Neuronal stem cell (in vitro differentiated cells): ENCODE measurements at regions not wholly inside any gene's neighbourhood (a gene's known extent, or its start where the extent isn't known, plus 50 kb on each side); places are given as distances from the start of the nearest gene placed in this dataset.

Experiments
- DNase-seq: peaks from one replicate; pipeline ENCODE4 v3.0.0-alpha.2; 2013; ENCODE audit warnings: low spot score
- H2AFZ ChIP-seq: one replicate; pipeline ENCODE4 v1.6.1; 2013; ENCODE audit warnings: mild to moderate bottlenecking, low read length, inconsistent platforms
- H2AK5ac ChIP-seq: 2 replicates; pipeline ENCODE4 v1.6.1; 2013; ENCODE audit warnings: low read depth, mild to moderate bottlenecking, inconsistent platforms, low read length, moderate library complexity, mixed read lengths
- H2BK120ac ChIP-seq: 2 replicates; pipeline ENCODE4 v1.6.1; 2013; ENCODE audit warnings: low read depth, mild to moderate bottlenecking, inconsistent platforms, low read length, moderate library complexity, mixed read lengths
- H2BK12ac ChIP-seq: one replicate; pipeline ENCODE4 v1.6.1; 2013; ENCODE audit warnings: low read length, inconsistent platforms
- H2BK15ac ChIP-seq: 2 replicates; pipeline ENCODE4 v1.6.1; 2013; ENCODE audit warnings: mild to moderate bottlenecking, low read length, inconsistent platforms, mixed read lengths
- H2BK5ac ChIP-seq: one replicate; pipeline ENCODE4 v1.6.1; 2013; ENCODE audit warnings: inconsistent platforms, mild to moderate bottlenecking, low read length, moderate library complexity
- H3K14ac ChIP-seq: one replicate; pipeline ENCODE4 v1.6.1; 2013; ENCODE audit warnings: low read length, inconsistent platforms
- H3K18ac ChIP-seq: 2 replicates; pipeline ENCODE4 v1.6.1; 2013; ENCODE audit warnings: low read length, inconsistent platforms
- H3K23ac ChIP-seq: 2 replicates; pipeline ENCODE4 v1.6.1; 2013; ENCODE audit warnings: low read depth, mild to moderate bottlenecking, mixed read lengths, low read length, inconsistent platforms; ENCODE audit not compliant: poor library complexity
- H3K27ac ChIP-seq: replicated peaks from 3 replicates; pipeline ENCODE4 v1.5.1; 2013; ENCODE audit warnings: low read length, inconsistent platforms
- H3K27me3 ChIP-seq, 3 experiments: 2 replicates each; pipeline ENCODE4 v1.6.1; 2013; ENCODE audit warnings: low read length in 3 of 3, mild to moderate bottlenecking in 2 of 3, inconsistent platforms in 1 of 3, low read depth in 1 of 3, mixed read lengths in 1 of 3, moderate library complexity in 1 of 3; ENCODE audit not compliant: control insufficient read depth in 3 of 3, insufficient read depth in 3 of 3
- H3K36me3 ChIP-seq, 2 donors: replicated peaks in 1 of 2; 2 replicates each; pipeline ENCODE4 v1.6.1; 2013; ENCODE audit warnings: low read length in 2 of 2; ENCODE audit not compliant: control insufficient read depth in 2 of 2, insufficient read depth in 2 of 2
- H3K4ac ChIP-seq: 2 replicates; pipeline ENCODE4 v1.6.1; 2013; ENCODE audit warnings: inconsistent platforms, mild to moderate bottlenecking, low read length, moderate library complexity
- H3K4me1 ChIP-seq, 2 donors: 1 replicate in 1 of 2; 2 replicates in 1 of 2; pipeline ENCODE4 v1.6.1; 2013; ENCODE audit warnings: low read length in 2 of 2, low read depth in 1 of 2; ENCODE audit not compliant: control insufficient read depth in 2 of 2, insufficient read depth in 1 of 2
- H3K4me2 ChIP-seq: one replicate; pipeline ENCODE4 v1.6.1; 2013; ENCODE audit warnings: mild to moderate bottlenecking, low read length, inconsistent platforms; ENCODE audit not compliant: insufficient read depth, poor library complexity, severe bottlenecking
- H3K4me3 ChIP-seq, 2 donors: 2 replicates each; pipeline ENCODE4 v1.5.1; 2013; ENCODE audit warnings: low read length in 2 of 2, mild to moderate bottlenecking in 2 of 2, inconsistent platforms in 1 of 2, moderate library complexity in 1 of 2
- H3K79me1 ChIP-seq: one replicate; pipeline ENCODE4 v1.6.1; 2013; ENCODE audit warnings: low read depth, mild to moderate bottlenecking, inconsistent platforms, low read length, moderate library complexity
- H3K9ac ChIP-seq: one replicate; pipeline ENCODE4 v1.6.1; 2013; ENCODE audit warnings: mild to moderate bottlenecking, low read depth, low read length, inconsistent platforms; ENCODE audit not compliant: poor library complexity
- H3K9me3 ChIP-seq, 2 donors: replicated peaks in 1 of 2; 2 replicates each; pipeline versions ENCODE3 to v1.6.1; 2013; ENCODE audit warnings: low read length in 2 of 2, mild to moderate bottlenecking in 2 of 2, inconsistent platforms in 1 of 2, low read depth in 1 of 2, mixed read lengths in 1 of 2, moderate library complexity in 1 of 2; ENCODE audit not compliant: control insufficient read depth in 2 of 2, insufficient read depth in 1 of 2
- H4K8ac ChIP-seq: one replicate; pipeline ENCODE4 v1.6.1; 2013; ENCODE audit warnings: low read depth, mild to moderate bottlenecking, inconsistent platforms, low read length, moderate library complexity
- H4K91ac ChIP-seq: one replicate; pipeline ENCODE4 v1.6.1; 2013; ENCODE audit warnings: low read length, low read depth, mild to moderate bottlenecking, inconsistent platforms; ENCODE audit not compliant: poor library complexity
- WGBS, 2 donors: extraction: QIAGEN DNeasy Blood & Tissue Kit; methylation state at CpG; one replicate each; pipeline ENCODE4 v1.1.7; 2013; ENCODE audit warnings: missing lambda C conversion rate in 2 of 2, mixed read lengths in 1 of 2; ENCODE audit not compliant: insufficient read length in 2 of 2, insufficient replicate concordance in 1 of 2; ENCODE audit errors: extremely low coverage in 2 of 2; 5-methylcytosine and 5-hydroxymethylcytosine counted together

- H3K23ac ChIP-seq, result no peak overlapping the region
- H2BK5ac ChIP-seq, result no peak overlapping the region
- no peak overlapping the region for H2BK120ac ChIP-seq
- H3K27me3 ChIP-seq, result no peaks in the 10 kb centered on the region
- H3K18ac ChIP-seq, result no peak overlapping the region
- no peak overlapping the region for H3K27ac ChIP-seq
- no peak overlapping the region for H4K8ac ChIP-seq
- H3K36me3 ChIP-seq, result no peaks in the 10 kb centered on the region
- no peak overlapping the region for H3K14ac ChIP-seq
- no peak for DNase-seq
- no peak overlapping the region for H3K4ac ChIP-seq
- no peaks in the 10 kb centered on the region for H3K9me3 ChIP-seq
- no peak overlapping the region for H2BK12ac ChIP-seq
- no peak overlapping the region for H3K4me3 ChIP-seq
- no peak overlapping the region for H3K9ac ChIP-seq
- H3K4me1 ChIP-seq, result peaks cover 0 to 3% of the 10 kb centered on the region in 2 donors
- H2AFZ ChIP-seq, result peak overlapping the region; percentile 42
- WGBS, 2 donors, result no CpG with 5 or more reads among the region's 3 CpGs
- no peak overlapping the region for H2BK15ac ChIP-seq
- H3K4me2 ChIP-seq, result no peak overlapping the region
- no peak overlapping the region for H4K91ac ChIP-seq
- H2AK5ac ChIP-seq, result no peak overlapping the region
- H3K79me1 ChIP-seq, result no peaks in the 10 kb centered on the region
These were observed 843.9 kb downstream of the QKI start for GRCh38 chr6:164258421-164258820.

DNA sequence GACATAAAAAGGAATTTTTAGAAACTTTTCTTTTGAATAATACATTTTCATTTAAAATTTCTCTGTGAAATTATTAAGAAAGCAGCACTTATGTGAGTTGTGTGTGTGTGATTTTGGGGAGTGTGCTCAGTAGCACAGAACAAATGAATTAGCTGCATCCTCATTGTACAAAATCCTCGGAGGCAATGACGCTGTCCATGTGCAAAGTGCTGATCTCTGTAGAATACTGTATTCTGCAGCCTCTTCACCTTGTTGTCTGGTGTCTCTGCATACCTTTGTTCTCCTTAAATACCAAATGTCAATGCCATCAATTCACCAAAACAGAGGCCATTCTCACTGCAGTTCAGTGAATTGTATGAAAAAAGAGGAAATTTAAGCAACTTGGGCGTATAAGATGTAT lies 838.4 kb downstream of the QKI start:
- no peaks in the 10 kb centered on the region for H3K79me1 ChIP-seq
- H3K4me2 ChIP-seq, result no peak overlapping the region
- H4K91ac ChIP-seq, result no peak overlapping the region
- H2BK120ac ChIP-seq, result no peak overlapping the region
- H2BK15ac ChIP-seq, result no peak overlapping the region
- no peak overlapping the region for H3K14ac ChIP-seq
- H2AK5ac ChIP-seq, result no peak overlapping the region
- no peaks in the 10 kb centered on the region for H3K36me3 ChIP-seq
- H3K4me1 ChIP-seq, result peaks cover 2 to 5% of the 10 kb centered on the region in 2 donors
- no peak overlapping the region for H3K4me3 ChIP-seq
- H3K18ac ChIP-seq, result no peak overlapping the region
- no peak overlapping the region for H2AFZ ChIP-seq
- DNase-seq, result peak; percentile 18
- H3K27ac ChIP-seq, result no peak overlapping the region
- H3K9me3 ChIP-seq, result no peaks in the 10 kb centered on the region
- no peak overlapping the region for H3K4ac ChIP-seq
- H2BK5ac ChIP-seq, result no peak overlapping the region
- H3K9ac ChIP-seq, result no peak overlapping the region
- whole genome bisulfite sequencing, 2 donors, result no CpG with 5 or more reads among the region's 3 CpGs
- H4K8ac ChIP-seq, result no peak overlapping the region
- no peak overlapping the region for H2BK12ac ChIP-seq
- H3K27me3 ChIP-seq, result no peaks in the 10 kb centered on the region
- no peak overlapping the region for H3K23ac ChIP-seq

GRCh38 chr6:164252291-164252690 lies 837.8 kb downstream of the QKI start:
- H3K9ac ChIP-seq, result no peak overlapping the region
- no peak overlapping the region for H3K4me2 ChIP-seq
- no peak overlapping the region for H2AK5ac ChIP-seq
- no peaks in the 10 kb centered on the region for H3K36me3 ChIP-seq
- H3K4me3 ChIP-seq, result no peak overlapping the region
- peaks cover 5 to 6% of the 10 kb centered on the region in 2 donors for H3K4me1 ChIP-seq
- no CpG with 5 or more reads among the region's 1 CpG for WGBS, 2 donors
- H4K8ac ChIP-seq, result no peak overlapping the region
- H2BK15ac ChIP-seq, result no peak overlapping the region
- no peak for DNase-seq
- H2BK12ac ChIP-seq, result no peak overlapping the region
- no peak overlapping the region for H2AFZ ChIP-seq
- no peak overlapping the region for H3K14ac ChIP-seq
- no peak overlapping the region for H2BK5ac ChIP-seq
- no peaks in the 10 kb centered on the region for H3K79me1 ChIP-seq
- no peak overlapping the region for H2BK120ac ChIP-seq
- no peak overlapping the region for H4K91ac ChIP-seq
- no peak overlapping the region for H3K4ac ChIP-seq
- no peak overlapping the region for H3K27ac ChIP-seq
- no peaks in the 10 kb centered on the region for H3K27me3 ChIP-seq
- H3K9me3 ChIP-seq, result no peaks in the 10 kb centered on the region
- no peak overlapping the region for H3K23ac ChIP-seq
- H3K18ac ChIP-seq, result no peak overlapping the region

DNA sequence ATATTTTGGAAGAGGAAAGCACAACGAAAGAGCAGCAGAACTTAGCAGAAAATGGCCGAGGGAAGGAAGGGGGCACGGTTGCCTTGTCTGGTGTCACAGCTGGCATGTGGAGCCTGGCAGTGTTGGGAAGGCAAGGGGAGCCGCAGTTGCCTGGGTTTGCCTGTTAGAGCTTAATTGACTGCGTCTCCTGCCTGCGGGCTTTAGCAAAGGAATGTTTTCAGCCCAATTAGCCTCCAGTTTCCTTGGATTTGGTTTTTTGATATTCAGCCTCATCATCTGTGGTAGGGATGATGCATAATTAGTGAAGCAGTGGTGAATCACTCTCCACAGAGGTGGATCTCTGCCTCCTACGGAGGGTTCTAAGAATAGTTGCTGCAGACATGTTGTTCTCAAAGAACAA lies 832.6 kb downstream of the QKI start:
- no peak overlapping the region for H3K23ac ChIP-seq
- peak overlapping the region; percentile 54 for H2AFZ ChIP-seq
- H3K36me3 ChIP-seq, result no peaks in the 10 kb centered on the region
- no peaks in the 10 kb centered on the region for H3K27me3 ChIP-seq
- no peak overlapping the region for H2BK120ac ChIP-seq
- H2BK15ac ChIP-seq, result no peak overlapping the region
- H2BK5ac ChIP-seq, result no peak overlapping the region
- peak overlapping the region; percentile 32 for H3K27ac ChIP-seq
- peaks cover 8 to 9% of the 10 kb centered on the region in 2 donors for H3K4me1 ChIP-seq
- no peak overlapping the region for H2AK5ac ChIP-seq
- no peak overlapping the region for H3K4me3 ChIP-seq
- WGBS, 2 donors, result no CpG with 5 or more reads among the region's 7 CpGs
- H2BK12ac ChIP-seq, result no peak overlapping the region
- H3K79me1 ChIP-seq, result no peaks in the 10 kb centered on the region
- H3K9me3 ChIP-seq, result no peaks in the 10 kb centered on the region
- H4K91ac ChIP-seq, result no peak overlapping the region
- H3K9ac ChIP-seq, result no peak overlapping the region
- no peak overlapping the region for H3K18ac ChIP-seq
- no peak overlapping the region for H3K14ac ChIP-seq
- H3K4ac ChIP-seq, result no peak overlapping the region
- peak; percentile 32 for DNase-seq
- H4K8ac ChIP-seq, result no peak overlapping the region
- H3K4me2 ChIP-seq, result no peak overlapping the region
